ENCODE measurements at regions not wholly inside any gene's neighbourhood (a gene's known extent, or its start where the extent isn't known, plus 50 kb on each side); places are given as distances from the start of the nearest gene placed in this dataset.

GRCh38 chr10:29797616-29798015, 162.8 kb upstream of the SVIL start:
- no peak for TF ChIP-seq POLR2A (IDR thresholded peaks at IDR 0.05)
- no peak for TF ChIP-seq CTCF (IDR thresholded peaks at IDR 0.05)
